Activated CD4-positive, alpha-beta T cell treated with anti-CD3 and anti-CD28 coated beads, Interleukin-2, amount 10 ng/mL, durations not matched to agents 7 days and 5 days (primary cell): ENCODE measurements at regions not wholly inside any gene's neighbourhood (a gene's known extent, or its start where the extent isn't known, plus 50 kb on each side); places are given as distances from the start of the nearest gene placed in this dataset.

Source experiments
- CTCF ChIA-PET: fragments of 350-600 bp; sonication (Branson Sonifier 250); formaldehyde crosslinking; loops from one replicate; lab custom pipeline; 2021; ENCODE audit warnings: antibody characterized with exemption; lab: Charles Lee
- POLR2A ChIA-PET: fragments of 350-600 bp; sonication (Branson Sonifier 250); formaldehyde crosslinking; loops from one replicate; lab custom pipeline; 2021; ENCODE audit warnings: antibody characterized with exemption; lab: Charles Lee
- DNase-seq: peaks from one replicate; pipeline ENCODE4 v3.0.0-alpha.2; 2020
- H3K27ac Mint-ChIP-seq: one replicate; pipeline ENCODE4 v1.8.0; 2021; ENCODE audit warnings: mild to moderate bottlenecking, moderate library complexity, mixed read lengths
- H3K27me3 Mint-ChIP-seq: one replicate; pipeline ENCODE4 v1.8.0; 2021; ENCODE audit warnings: mixed read lengths
- H3K36me3 Mint-ChIP-seq: one replicate; pipeline ENCODE4 v1.8.0; 2021; ENCODE audit warnings: low read depth, mixed read lengths
- H3K4me1 Mint-ChIP-seq: one replicate; pipeline ENCODE4 v1.8.0; 2021; ENCODE audit warnings: mixed read lengths
- H3K4me3 Mint-ChIP-seq: one replicate; pipeline ENCODE4 v1.8.0; 2021; ENCODE audit warnings: mild to moderate bottlenecking, moderate library complexity, mixed read lengths
- H3K9me3 Mint-ChIP-seq: one replicate; pipeline ENCODE4 v1.8.0; 2021; ENCODE audit warnings: mixed read lengths

- Mint-ChIP-seq H3K36me3 (peaks cover 4% of the 10 kb centered on the region), H3K27ac (no peak overlapping the region), H3K9me3 (peaks cover 18% of the 10 kb centered on the region), H3K4me1 (peaks cover 12% of the 10 kb centered on the region), H3K27me3 (peaks cover 2% of the 10 kb centered on the region), H3K4me3 (no peak overlapping the region)
- POLR2A ChIA-PET = no interaction called here
- CTCF ChIA-PET = interaction anchor here (0.6 to 1.0 kb wide), 2 partner anchors 9 to 146 kb away, joined by 3 read pairs; no protein-coding TSS in a partner anchor
- no peak for DNase-seq
Observed at GRCh38 chr3:188036375-188037194, 117.4 kb upstream of the LPP start.

- Mint-ChIP-seq H3K36me3 (peaks cover 2% of the 10 kb centered on the region), H3K27ac (no peak overlapping the region), H3K4me3 (no peak overlapping the region), H3K4me1 (peaks cover 12% of the 10 kb centered on the region), H3K27me3 (peaks cover 2% of the 10 kb centered on the region), H3K9me3 (peaks cover 17% of the 10 kb centered on the region)
- ChIA-PET CTCF (interaction anchor here (0.6 to 1.0 kb wide), 2 partner anchors 8 to 147 kb away, joined by 3 read pairs; no protein-coding TSS in a partner anchor), POLR2A (no interaction called here)
- DNase-seq = no peak
Observed at GRCh38 chr3:188037195-188037718, 116.7 kb upstream of the LPP start.

- Mint-ChIP-seq H3K9me3 (peaks cover 16% of the 10 kb centered on the region), H3K36me3 (peaks cover 2% of the 10 kb centered on the region), H3K4me3 (no peak overlapping the region), H3K4me1 (peaks cover 14% of the 10 kb centered on the region), H3K27me3 (peaks cover 5% of the 10 kb centered on the region), H3K27ac (no peak overlapping the region)
- ChIA-PET CTCF (interaction anchor here (1.2 kb wide), 1 partner anchor 19 kb away, joined by 4 read pairs; no protein-coding TSS in a partner anchor), POLR2A (no interaction called here)
- no peak for DNase-seq
Observed at GRCh38 chr3:188037965-188038581, 115.9 kb upstream of the LPP start.

- no peaks in the 10 kb centered on the region for H3K36me3 Mint-ChIP-seq
- POLR2A ChIA-PET = no interaction called here
- H3K4me1 Mint-ChIP-seq = peaks cover 24% of the 10 kb centered on the region
- H3K4me3 Mint-ChIP-seq = no peak overlapping the region
- H3K27me3 Mint-ChIP-seq = peaks cover 3% of the 10 kb centered on the region
- H3K27ac Mint-ChIP-seq = no peak overlapping the region
- CTCF ChIA-PET = interaction anchor here (1.7 kb wide), 1 partner anchor 59 kb away, joined by 4 read pairs; no protein-coding TSS in a partner anchor
- no peak for DNase-seq
- H3K9me3 Mint-ChIP-seq = peaks cover 7% of the 10 kb centered on the region
Observed at GRCh38 chr3:188041193-188041592, 112.8 kb upstream of the LPP start.

- POLR2A ChIA-PET = no interaction called here
- Mint-ChIP-seq H3K9me3 (peaks cover 7% of the 10 kb centered on the region), H3K4me1 (peaks cover 24% of the 10 kb centered on the region), H3K4me3 (no peak overlapping the region), H3K27me3 (peaks cover 3% of the 10 kb centered on the region), H3K36me3 (no peaks in the 10 kb centered on the region), H3K27ac (no peak overlapping the region)
- CTCF ChIA-PET = interaction anchor here (1.1 to 1.7 kb wide), 2 partner anchors 59 to 241 kb away, joined by 4 read pairs; no protein-coding TSS in a partner anchor
- no peak for DNase-seq
Observed at GRCh38 chr3:188041895-188042294, 112.1 kb upstream of the LPP start.

GRCh38 chr3:188042466-188042865 is 111.5 kb upstream of the LPP start:
- Mint-ChIP-seq H3K27ac (no peak overlapping the region), H3K9me3 (peaks cover 7% of the 10 kb centered on the region), H3K4me3 (no peak overlapping the region), H3K4me1 (peaks cover 24% of the 10 kb centered on the region), H3K27me3 (peaks cover 3% of the 10 kb centered on the region), H3K36me3 (no peaks in the 10 kb centered on the region)
- CTCF ChIA-PET = interaction anchor here (0.9 to 1.7 kb wide), 3 partner anchors 33 to 242 kb away, joined by 3 to 4 read pairs (median 4); no protein-coding TSS in a partner anchor
- no peak for DNase-seq
- POLR2A ChIA-PET = no interaction called here

- Mint-ChIP-seq H3K36me3 (no peaks in the 10 kb centered on the region), H3K4me3 (no peak overlapping the region), H3K27me3 (peaks cover 3% of the 10 kb centered on the region), H3K9me3 (peaks cover 7% of the 10 kb centered on the region), H3K27ac (no peak overlapping the region), H3K4me1 (peaks cover 25% of the 10 kb centered on the region)
- ChIA-PET CTCF (interaction anchor here (1.1 to 1.8 kb wide), 3 partner anchors 16 to 911 kb away, joined by 3 to 4 read pairs (median 3); no protein-coding TSS in a partner anchor), POLR2A (no interaction called here)
- DNase-seq = peak; percentile 12
Observed at GRCh38 chr3:188043891-188044290, 110.1 kb upstream of the LPP start.

GRCh38 chr3:188046561-188047211 is 107.3 kb upstream of the LPP start:
- CTCF ChIA-PET = interaction anchor here (0.6 to 1.2 kb wide), 2 partner anchors 10 to 253 kb away, joined by 3 to 4 read pairs; no protein-coding TSS in a partner anchor
- H3K9me3 Mint-ChIP-seq = peaks cover 7% of the 10 kb centered on the region
- no peak for DNase-seq
- H3K4me1 Mint-ChIP-seq = peaks cover 35% of the 10 kb centered on the region
- POLR2A ChIA-PET = interaction anchor here (0.6 kb wide), 1 partner anchor 234 kb away, joined by 5 read pairs; no protein-coding TSS in a partner anchor
- no peak overlapping the region for H3K4me3 Mint-ChIP-seq
- no peaks in the 10 kb centered on the region for H3K36me3 Mint-ChIP-seq
- H3K27me3 Mint-ChIP-seq = peaks cover 3% of the 10 kb centered on the region
- no peak overlapping the region for H3K27ac Mint-ChIP-seq

GRCh38 chr3:188047536-188047935 is 106.4 kb upstream of the LPP start:
- Mint-ChIP-seq H3K4me3 (no peak overlapping the region), H3K27me3 (peaks cover 3% of the 10 kb centered on the region), H3K27ac (no peak overlapping the region), H3K9me3 (peaks cover 7% of the 10 kb centered on the region), H3K36me3 (no peaks in the 10 kb centered on the region), H3K4me1 (peaks cover 37% of the 10 kb centered on the region)
- DNase-seq = no peak
- POLR2A ChIA-PET = interaction anchor here (0.6 kb wide), 1 partner anchor 233 kb away, joined by 5 read pairs; no protein-coding TSS in a partner anchor
- CTCF ChIA-PET = interaction anchor here (0.8 to 1.2 kb wide), 3 partner anchors 8 to 14 kb away, joined by 3 read pairs; no protein-coding TSS in a partner anchor

GRCh38 chr3:188049606-188050530 is 104.1 kb upstream of the LPP start:
- Mint-ChIP-seq H3K4me3 (peak overlapping the region; percentile 0), H3K9me3 (no peaks in the 10 kb centered on the region), H3K36me3 (no peaks in the 10 kb centered on the region), H3K4me1 (peaks cover 30% of the 10 kb centered on the region), H3K27me3 (no peaks in the 10 kb centered on the region), H3K27ac (peak overlapping the region; percentile 27)
- ChIA-PET CTCF (interaction anchor here (0.6 to 3.2 kb wide), 11 partner anchors 8 to 389 kb away, joined by 3 to 8 read pairs (median 3); partner anchors contain the start of gene BCL6), POLR2A (no interaction called here)
- DNase-seq = peak; percentile 61

GRCh38 chr3:188051801-188052168 is 102.2 kb upstream of the LPP start:
- CTCF ChIA-PET = interaction anchor here (1.1 kb wide), 1 partner anchor 14 kb away, joined by 4 read pairs; no protein-coding TSS in a partner anchor
- POLR2A ChIA-PET = no interaction called here

More at GRCh38 chr3:188051801-188052168, 102.2 kb upstream of the LPP start:
- no peak overlapping the region for H3K4me3 Mint-ChIP-seq
- no peak for DNase-seq
- H3K9me3 Mint-ChIP-seq = no peaks in the 10 kb centered on the region
- H3K4me1 Mint-ChIP-seq = peaks cover 30% of the 10 kb centered on the region
- H3K27me3 Mint-ChIP-seq = no peaks in the 10 kb centered on the region
- no peak overlapping the region for H3K27ac Mint-ChIP-seq
- no peaks in the 10 kb centered on the region for H3K36me3 Mint-ChIP-seq
